Neural progenitor cell (in vitro differentiated cells): ENCODE measurements at regions not wholly inside any gene's neighbourhood (a gene's known extent, or its start where the extent isn't known, plus 50 kb on each side); places are given as distances from the start of the nearest gene placed in this dataset.
"Not testable (repeated sequence)": the region's sequence is repeated elsewhere in the genome, so short reads cannot be mapped to it uniquely, and the experiment has no call there.

Experiments
- CTCF ChIP-seq: fragments of 200-600 bp; sonication (generic); IDR thresholded peaks from 2 replicates; pipeline ENCODE4 v1.5.1; 2017; ENCODE audit warnings: antibody characterized with exemption, mild to moderate bottlenecking
- EZH2 ChIP-seq: fragments of 200-600 bp; sonication (generic); IDR thresholded peaks from 2 replicates; pipeline ENCODE4 v1.6.1; 2017; ENCODE audit warnings: antibody characterized with exemption, mild to moderate bottlenecking, moderate library complexity

GRCh38 chr5:34467984-34468383 lies 188.1 kb upstream of the RAI14 start:
- TF ChIP-seq CTCF, EZH2: not testable (repeated sequence)
